ENCODE measurements at regions not wholly inside any gene's neighbourhood (a gene's known extent, or its start where the extent isn't known, plus 50 kb on each side); places are given as distances from the start of the nearest gene placed in this dataset.
"Not testable (repeated sequence)": the region's sequence is repeated elsewhere in the genome, so short reads cannot be mapped to it uniquely, and the experiment has no call there.

- in situ Hi-C loops (cut with HindIII; ENCODE audit: low sequenced_read_pairs): no loop called here
These were observed 120.2 kb upstream of the VPREB1 start for GRCh38 chr22:22124374-22124773.

- in situ Hi-C loops (cut with HindIII; ENCODE audit: low sequenced_read_pairs): no loop called here
These were observed 120.7 kb upstream of the VPREB1 start for GRCh38 chr22:22123960-22124278.

- in situ Hi-C loops (cut with HindIII; ENCODE audit: low sequenced_read_pairs): no loop called here
These were observed 121.2 kb upstream of the VPREB1 start for GRCh38 chr22:22123118-22123959.

GRCh38 chr22:22122348-22123117 lies 122.1 kb upstream of the VPREB1 start:
- in situ Hi-C loops (cut with HindIII; ENCODE audit: low sequenced_read_pairs): no loop called here

- in situ Hi-C loops (cut with HindIII; ENCODE audit: low sequenced_read_pairs): no loop called here
These were observed 123.1 kb upstream of the VPREB1 start for GRCh38 chr22:22121445-22121844.

- in situ Hi-C loops (cut with HindIII; ENCODE audit: low sequenced_read_pairs): no loop called here
These were observed 124.4 kb upstream of the VPREB1 start for GRCh38 chr22:22120160-22120559.

- in situ Hi-C loops (cut with HindIII; ENCODE audit: low sequenced_read_pairs): no loop called here
These were observed 125.6 kb upstream of the VPREB1 start for GRCh38 chr22:22118987-22119386.

GRCh38 chr22:22117864-22118544 lies 126.6 kb upstream of the VPREB1 start:
- in situ Hi-C loops (cut with HindIII; ENCODE audit: low sequenced_read_pairs): not testable (repeated sequence)

- in situ Hi-C loops (cut with HindIII; ENCODE audit: low sequenced_read_pairs): not testable (repeated sequence)
These were observed 127.4 kb upstream of the VPREB1 start for GRCh38 chr22:22116997-22117770.

- in situ Hi-C loops (cut with HindIII; ENCODE audit: low sequenced_read_pairs): no loop called here
These were observed 130.9 kb upstream of the VPREB1 start for GRCh38 chr22:22113701-22114100.

- in situ Hi-C loops (cut with HindIII; ENCODE audit: low sequenced_read_pairs): no loop called here
These were observed 130.1 kb upstream of the TOP3B start for GRCh38 chr22:22112533-22113294.

- in situ Hi-C loops (cut with HindIII; ENCODE audit: low sequenced_read_pairs): no loop called here
These were observed 129.4 kb upstream of the TOP3B start for GRCh38 chr22:22111983-22112382.

- in situ Hi-C loops (cut with HindIII; ENCODE audit: low sequenced_read_pairs): no loop called here
These were observed 128.7 kb upstream of the TOP3B start for GRCh38 chr22:22111267-22111751.

- in situ Hi-C loops (cut with HindIII; ENCODE audit: low sequenced_read_pairs): no loop called here
These were observed 128.1 kb upstream of the TOP3B start for GRCh38 chr22:22110548-22111266.

- in situ Hi-C loops (cut with HindIII; ENCODE audit: low sequenced_read_pairs): no loop called here
These were observed 127.3 kb upstream of the TOP3B start for GRCh38 chr22:22109693-22110466.

- in situ Hi-C loops (cut with HindIII; ENCODE audit: low sequenced_read_pairs): no loop called here
These were observed 124.3 kb upstream of the TOP3B start for GRCh38 chr22:22106855-22107254.

GRCh38 chr22:22105364-22105763 lies 122.8 kb upstream of the TOP3B start:
- in situ Hi-C loops (cut with HindIII; ENCODE audit: low sequenced_read_pairs): no loop called here

- in situ Hi-C loops (cut with HindIII; ENCODE audit: low sequenced_read_pairs): no loop called here
These were observed 120.7 kb upstream of the TOP3B start for GRCh38 chr22:22103078-22103875.
